GM12878 (cell line): ENCODE measurements at regions not wholly inside any gene's neighbourhood (a gene's known extent, or its start where the extent isn't known, plus 50 kb on each side); places are given as distances from the start of the nearest gene placed in this dataset.

Source experiments
- ATAC-seq: fragments of 200-7000 bp; cut with Tn5 transposase; 3 replicates; pipeline ENCODE4 v1.9.1; 2020; ENCODE audit warnings: mild to moderate bottlenecking, moderate library complexity
- BruUV-seq: library from RNA; stranded (reverse); fragments of 400-500 nt; replicated peaks from 2 replicates; lab custom pipeline; 2021; lab: Mats Ljungman, UMichigan
- CTCF ChIA-PET: fragments of 300-600 bp; sonication (Branson Sonifier 250); formaldehyde crosslinking; extraction: SDS; loops from one replicate; lab custom pipeline; 2021; ENCODE audit warnings: inconsistent platforms; lab: Yijun Ruan, JAX
- POLR2A ChIA-PET: fragments of 350-600 bp; formaldehyde crosslinking; extraction: SDS; loops from one replicate; lab custom pipeline; 2021; ENCODE audit warnings: inconsistent platforms; lab: Charles Lee
- RAD21 ChIA-PET: fragments of 300-600 bp; sonication (Branson Sonifier 250); formaldehyde crosslinking; loops from one replicate; lab custom pipeline; 2023; ENCODE audit warnings: antibody characterized with exemption; ENCODE audit not compliant: unreplicated experiment; lab: Charles Lee
- SMC1A ChIA-PET: fragments of 300-600 bp; sonication (Branson Sonifier 250); formaldehyde crosslinking; loops from one replicate; lab custom pipeline; 2023; ENCODE audit not compliant: unreplicated experiment, uncharacterized antibody; lab: Charles Lee
- DNase-seq: peaks from one replicate; pipeline ENCODE4 v3.0.0-alpha.2; 2011; ENCODE audit warnings: low read depth, low spot score
- FAIRE-seq: peaks from 3 replicates; lab custom pipeline; 2011; peaks lifted over from hg19 to GRCh38; lab: Jason Lieb, UNC
- H2AFZ ChIP-seq: 2 replicates; pipeline ENCODE4 v1.6.0; 2011; ENCODE audit warnings: low read depth, low read length, control low read depth; ENCODE audit not compliant: control insufficient read depth
- H3K27ac ChIP-seq: 2 replicates; pipeline ENCODE4 v1.5.1; 2011; ENCODE audit warnings: control low read depth; ENCODE audit not compliant: control insufficient read depth, insufficient read depth
- H3K27me3 ChIP-seq, 2 experiments: replicated peaks in 1 of 2; 2 replicates each; pipeline versions ENCODE4 v1.6.0 to v1.6.1; 2011; ENCODE audit warnings: low read length in 1 of 2; ENCODE audit not compliant: control insufficient read depth in 2 of 2, insufficient read depth in 2 of 2
- H3K36me3 ChIP-seq, 2 experiments: 2 replicates each; pipeline ENCODE4 v1.5.1; 2011; ENCODE audit warnings: low read length in 1 of 2; ENCODE audit not compliant: control insufficient read depth in 2 of 2, insufficient read depth in 2 of 2
- H3K4me1 ChIP-seq: 2 replicates; pipeline ENCODE4 v1.6.1; 2011; ENCODE audit warnings: mild to moderate bottlenecking, low read length, moderate library complexity, mixed read lengths; ENCODE audit not compliant: control insufficient read depth, insufficient read depth
- H3K4me2 ChIP-seq: 2 replicates; pipeline ENCODE4 v1.6.0; 2011; ENCODE audit warnings: control low read depth; ENCODE audit not compliant: control insufficient read depth, insufficient read depth
- H3K4me3 ChIP-seq: fragments of 200-600 bp; sonication (generic); 2 replicates; pipeline ENCODE4 v1.5.1; 2016
- H3K79me2 ChIP-seq: 2 replicates; pipeline ENCODE4 v1.6.0; 2011; ENCODE audit warnings: low read length; ENCODE audit not compliant: control insufficient read depth, insufficient read depth
- H3K9ac ChIP-seq: 2 replicates; pipeline ENCODE4 v1.8.0; 2011; ENCODE audit warnings: low read length, control low read depth, mixed read lengths; ENCODE audit not compliant: control insufficient read depth, insufficient read depth
- H3K9me3 ChIP-seq: replicated peaks from 3 replicates; pipeline ENCODE4 v1.5.1; 2011; ENCODE audit warnings: mild to moderate bottlenecking, low read length; ENCODE audit not compliant: control insufficient read depth, insufficient read depth
- H4K20me1 ChIP-seq: 2 replicates; pipeline ENCODE4 v1.6.0; 2011; ENCODE audit not compliant: control insufficient read depth, insufficient read depth
- FOXM1 ChIP-seq: IDR thresholded peaks from 2 replicates; pipeline ENCODE4 v1.6.1; 2012; ENCODE audit warnings: low read depth, mild to moderate bottlenecking, inconsistent platforms, low read length, moderate library complexity
- STAT1 ChIP-seq: fragments of 450-650 bp; conservative IDR thresholded peaks from 2 replicates; pipeline ENCODE4 v1.6.1; 2014; ENCODE audit warnings: antibody characterized with exemption, mild to moderate bottlenecking
- TCF12 ChIP-seq: IDR thresholded peaks from 2 replicates; pipeline ENCODE4 v1.6.1; 2011; ENCODE audit warnings: low read depth, mild to moderate bottlenecking, low read length
- whole genome bisulfite sequencing: methylation state at CpG from one replicate; pipeline ENCODE4 v1.1.6; 2016; ENCODE audit warnings: low lambda C conversion rate; ENCODE audit not compliant: insufficient replicate concordance, insufficient coverage; ENCODE audit errors: missing lambda C conversion rate; 5-methylcytosine and 5-hydroxymethylcytosine counted together
- in situ Hi-C: fragments of 300-500 bp; cut with MboI; formaldehyde crosslinking; loops from 9 replicates; pipeline ENCODE4 v1.14.3; 2018; ENCODE audit warnings: mixed read lengths
- intact Hi-C: fragments of 100-400 bp; cut with micrococcal nuclease; formaldehyde crosslinking; loops from one replicate; pipeline ENCODE4 v1.14.2; 2022; ENCODE audit not compliant: unreplicated experiment

DNA sequence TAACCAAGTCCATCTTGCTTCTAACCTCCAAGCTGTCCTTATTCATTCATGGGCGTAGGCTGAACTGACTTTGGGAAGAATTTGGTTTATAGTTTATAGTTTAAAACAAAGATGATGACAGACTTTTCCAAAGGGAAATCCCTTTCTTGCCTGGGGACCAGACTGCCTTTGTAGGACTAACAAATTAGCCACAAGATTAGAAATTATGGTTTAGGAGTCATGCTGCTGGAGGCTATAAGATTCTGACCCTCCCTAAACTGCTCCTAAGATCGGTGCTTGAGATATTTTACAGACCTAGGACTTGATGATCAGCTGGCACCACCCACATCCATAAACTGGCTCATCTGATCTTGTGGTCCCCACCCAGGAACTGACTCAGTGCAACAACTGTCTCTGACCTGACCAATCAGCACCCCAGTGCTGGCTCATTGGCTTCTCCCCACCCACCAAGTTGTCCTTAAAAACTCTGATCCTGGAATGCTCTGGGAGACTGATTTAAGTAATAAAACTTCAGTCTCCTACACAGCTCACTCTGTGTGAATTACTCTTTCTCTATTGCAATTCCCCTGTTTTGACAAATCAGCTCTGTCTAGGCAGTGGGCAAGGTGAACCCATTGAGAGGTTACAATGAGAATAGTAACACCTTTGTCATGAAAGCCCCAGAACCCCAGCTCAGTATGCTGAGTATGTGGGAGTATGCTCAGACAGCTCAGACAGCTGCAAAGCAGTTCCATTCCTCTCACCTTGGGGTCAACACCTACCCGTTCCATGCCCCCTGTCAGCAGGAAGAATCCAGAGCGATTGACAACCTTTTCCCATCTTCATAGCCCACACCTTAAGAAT lies 51.6 kb upstream of the C15orf39 start:
- H3K36me3 ChIP-seq: no peaks in the 10 kb centered on the region; a peak in 1 of 4 replicates
- no peak overlapping the region for H3K27ac ChIP-seq
- WGBS: 82% methylated on average over 4 of the region's 4 CpGs
- DNase-seq (no peak), FAIRE-seq (peak; percentile 74), ATAC-seq (peak; percentile 44; the same call in 2 of the 3 replicates)
- H3K4me1 ChIP-seq: peaks cover 32% of the 10 kb centered on the region
- H3K9ac ChIP-seq: no peak overlapping the region
- no peak overlapping the region; the same call in 1 of the 2 replicates for H3K4me2 ChIP-seq
- no peaks in the 10 kb centered on the region for H4K20me1 ChIP-seq
- TF ChIP-seq STAT1 (no peak), FOXM1 (no peak), TCF12 (0 out of 2 replicates have a peak, but pooled peaks have one; percentile 22)
- ChIA-PET RAD21 (interaction anchor here (1.3 to 2.5 kb wide), 3 partner anchors 10 to 107 kb away, joined by 3 to 8 read pairs (median 5); no protein-coding TSS in a partner anchor), SMC1A (interaction anchor here (0.8 to 2.0 kb wide), 4 partner anchors 10 to 50 kb away, joined by 3 to 8 read pairs (median 5); no protein-coding TSS in a partner anchor), POLR2A (interaction anchor here (0.5 to 1.5 kb wide), 5 partner anchors 16 to 106 kb away, joined by 3 to 6 read pairs (median 4); no protein-coding TSS in a partner anchor), CTCF (interaction anchor here (1.2 to 2.0 kb wide), 2 partner anchors 49 to 107 kb away, joined by 3 to 7 read pairs; no protein-coding TSS in a partner anchor)
- H3K9me3 ChIP-seq: peaks cover 2% of the 10 kb centered on the region; the same call in 2 of the 3 replicates
- in situ Hi-C loops (no loop called here), intact Hi-C loops (no loop called here)
- H3K27me3 ChIP-seq: no peaks in the 10 kb centered on the region
- BruUV-seq: no TSS peak
- no peaks in the 10 kb centered on the region for H3K79me2 ChIP-seq
- H2AFZ ChIP-seq: no peak overlapping the region
- no peak overlapping the region for H3K4me3 ChIP-seq
